ENCODE measurements at regions not wholly inside any gene's neighbourhood (a gene's known extent, or its start where the extent isn't known, plus 50 kb on each side); places are given as distances from the start of the nearest gene placed in this dataset.
A peak's percentile ranks its signal among the peaks of the same experiment; 100 is the strongest.

DNA sequence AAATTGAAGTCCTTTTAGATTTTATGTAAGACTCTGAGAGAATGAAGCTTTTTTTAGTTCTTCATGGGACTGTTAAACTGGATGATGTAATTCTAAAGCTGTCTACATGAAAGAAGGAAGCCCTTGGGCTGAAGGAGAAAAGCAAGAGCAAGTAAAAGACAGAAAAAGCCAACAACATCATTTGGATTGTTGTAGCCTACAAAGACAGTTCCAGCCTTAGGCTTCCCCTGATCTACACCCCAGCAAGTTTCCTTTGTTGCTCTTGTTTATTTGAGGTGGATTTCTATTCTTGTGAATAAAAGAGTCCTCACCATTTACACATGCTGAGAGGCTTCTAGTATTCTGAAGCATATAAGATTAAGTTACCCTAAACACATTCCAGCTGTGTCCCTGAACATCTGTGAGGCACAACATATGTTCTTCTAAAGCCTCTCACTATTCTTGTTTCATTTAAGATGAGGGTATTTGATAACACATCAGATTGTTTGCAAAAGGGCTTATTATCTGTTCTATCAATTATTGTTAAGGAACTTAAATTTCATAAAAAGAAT lies 377.8 kb downstream of the LNPK start:
- ATAC-seq (no peak), DNase-seq (ENCODE audit: low read depth in 1 of 2, low spot score in 1 of 2) (no peak), FAIRE-seq (no peak)
- ChIA-PET POLR2A (no interaction called here), CTCF (no interaction called here)
- Histone ChIP-seq H3K4me1 (no peaks in the 10 kb centered on the region), H3K27ac (no peak overlapping the region), H3K9me3 (no peaks in the 10 kb centered on the region), H3K4me2 (no peak overlapping the region), H3K4me3 (no peak overlapping the region)
- no peak for TF ChIP-seq POLR2AphosphoS2 (conservative IDR thresholded peaks at IDR 0.05; ENCODE audit: low read length)
- TF ChIP-seq ESRRA (IDR thresholded peaks at IDR 0.05; ENCODE audit: borderline replicate concordance, low read length), result no peak
- TF ChIP-seq, protein P1, sequence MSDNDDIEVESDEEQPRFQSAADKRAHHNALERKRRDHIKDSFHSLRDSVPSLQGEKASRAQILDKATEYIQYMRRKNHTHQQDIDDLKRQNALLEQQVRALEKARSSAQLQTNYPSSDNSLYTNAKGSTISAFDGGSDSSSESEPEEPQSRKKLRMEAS (IDR thresholded peaks at IDR 0.05), result no peak
- no peak for TF ChIP-seq BHLHE40 (IDR thresholded peaks at IDR 0.05; ENCODE audit: low read depth, low read length)

DNA sequence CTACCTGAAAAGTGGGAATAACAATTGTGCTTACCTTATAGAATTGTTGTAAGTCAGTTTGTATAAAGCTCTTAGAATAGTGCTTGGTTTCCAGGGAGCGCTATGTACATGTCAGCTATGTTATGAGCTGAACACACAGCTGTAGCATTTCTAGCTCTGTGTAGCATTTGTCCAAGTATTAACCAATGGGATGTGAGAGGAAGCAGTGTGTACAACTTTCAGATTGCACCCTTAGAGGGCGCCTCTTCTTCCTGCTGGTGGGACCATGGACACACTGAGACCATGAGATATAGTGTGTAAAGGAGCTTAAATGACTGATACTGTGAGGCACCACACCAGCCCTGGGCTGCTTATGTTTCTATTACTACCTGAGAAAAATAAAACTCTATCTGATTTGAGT lies 380.2 kb downstream of the LNPK start:
- H3K4me3 ChIP-seq, result no peak overlapping the region
- POLR2A ChIA-PET, result no interaction called here
- H3K9me3 ChIP-seq, result no peaks in the 10 kb centered on the region
- FAIRE-seq (no peak), DNase-seq (ENCODE audit: low read depth in 1 of 2, low spot score in 1 of 2) (no peak), ATAC-seq (peak in 1 of 2 experiments; percentile 57; a peak in 3 of 6 replicates)
- H3K4me1 ChIP-seq, result no peaks in the 10 kb centered on the region
- CTCF ChIA-PET, result interaction anchor here (1.2 kb wide), 1 partner anchor 10 kb away, joined by 3 read pairs; no protein-coding TSS in a partner anchor
- H3K4me2 ChIP-seq, result no peak overlapping the region
- no peak overlapping the region for H3K27ac ChIP-seq
- 0% methylated on average over 2 of the region's 2 CpGs for WGBS (ENCODE audit: missing lambda C conversion rate)
- TF ChIP-seq, protein P2, sequence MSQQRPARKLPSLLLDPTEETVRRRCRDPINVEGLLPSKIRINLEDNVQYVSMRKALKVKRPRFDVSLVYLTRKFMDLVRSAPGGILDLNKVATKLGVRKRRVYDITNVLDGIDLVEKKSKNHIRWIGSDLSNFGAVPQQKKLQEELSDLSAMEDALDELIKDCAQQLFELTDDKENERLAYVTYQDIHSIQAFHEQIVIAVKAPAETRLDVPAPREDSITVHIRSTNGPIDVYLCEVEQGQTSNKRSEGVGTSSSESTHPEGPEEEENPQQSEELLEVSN (IDR thresholded peaks at IDR 0.05; ENCODE audit: borderline replicate concordance, low read depth), result no peak
- TF ChIP-seq, protein P3, sequence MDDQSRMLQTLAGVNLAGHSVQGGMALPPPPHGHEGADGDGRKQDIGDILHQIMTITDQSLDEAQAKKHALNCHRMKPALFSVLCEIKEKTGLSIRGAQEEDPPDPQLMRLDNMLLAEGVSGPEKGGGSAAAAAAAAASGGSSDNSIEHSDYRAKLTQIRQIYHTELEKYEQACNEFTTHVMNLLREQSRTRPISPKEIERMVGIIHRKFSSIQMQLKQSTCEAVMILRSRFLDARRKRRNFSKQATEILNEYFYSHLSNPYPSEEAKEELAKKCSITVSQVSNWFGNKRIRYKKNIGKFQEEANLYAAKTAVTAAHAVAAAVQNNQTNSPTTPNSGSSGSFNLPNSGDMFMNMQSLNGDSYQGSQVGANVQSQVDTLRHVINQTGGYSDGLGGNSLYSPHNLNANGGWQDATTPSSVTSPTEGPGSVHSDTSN (IDR thresholded peaks at IDR 0.05), result no peak
- TF ChIP-seq TFCP2L1 (CRISPR knock-in tag; IDR thresholded peaks at IDR 0.05), result no peak
- no peak for TF ChIP-seq ZFP36 (IDR thresholded peaks at IDR 0.05; ENCODE audit: borderline replicate concordance, partially characterized antibody)
- no peak for TF ChIP-seq FOSL2 (IDR thresholded peaks at IDR 0.05)
- no peak for TF ChIP-seq FOSL2 (CRISPR knock-in tag; IDR thresholded peaks at IDR 0.05)
- TF ChIP-seq KDM1A (IDR thresholded peaks at IDR 0.05; ENCODE audit: low read depth), result no peak
- no peak for TF ChIP-seq JUNB (IDR thresholded peaks at IDR 0.05)
- no peak for TF ChIP-seq EHMT2 (IDR thresholded peaks at IDR 0.05; ENCODE audit: low read depth)
- no peak for TF ChIP-seq NPAS2 (CRISPR knock-in tag; IDR thresholded peaks at IDR 0.05; ENCODE audit: borderline replicate concordance)
- no peak for TF ChIP-seq HOXB5 (CRISPR knock-in tag; IDR thresholded peaks at IDR 0.05)
- no peak for TF ChIP-seq GATA3 (IDR thresholded peaks at IDR 0.05; ENCODE audit: borderline replicate concordance)
- no peak for TF ChIP-seq RARB (CRISPR knock-in tag; IDR thresholded peaks at IDR 0.05)
- TF ChIP-seq KDM5A (IDR thresholded peaks at IDR 0.05), result no peak
- no peak for TF ChIP-seq SMC3 (IDR thresholded peaks at IDR 0.05)
- no peak for TF ChIP-seq RFX5 (IDR thresholded peaks at IDR 0.05)
- TF ChIP-seq, protein P4, sequence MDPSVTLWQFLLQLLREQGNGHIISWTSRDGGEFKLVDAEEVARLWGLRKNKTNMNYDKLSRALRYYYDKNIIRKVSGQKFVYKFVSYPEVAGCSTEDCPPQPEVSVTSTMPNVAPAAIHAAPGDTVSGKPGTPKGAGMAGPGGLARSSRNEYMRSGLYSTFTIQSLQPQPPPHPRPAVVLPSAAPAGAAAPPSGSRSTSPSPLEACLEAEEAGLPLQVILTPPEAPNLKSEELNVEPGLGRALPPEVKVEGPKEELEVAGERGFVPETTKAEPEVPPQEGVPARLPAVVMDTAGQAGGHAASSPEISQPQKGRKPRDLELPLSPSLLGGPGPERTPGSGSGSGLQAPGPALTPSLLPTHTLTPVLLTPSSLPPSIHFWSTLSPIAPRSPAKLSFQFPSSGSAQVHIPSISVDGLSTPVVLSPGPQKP (IDR thresholded peaks at IDR 0.05; ENCODE audit: low read depth, low read length), result no peak

DNA sequence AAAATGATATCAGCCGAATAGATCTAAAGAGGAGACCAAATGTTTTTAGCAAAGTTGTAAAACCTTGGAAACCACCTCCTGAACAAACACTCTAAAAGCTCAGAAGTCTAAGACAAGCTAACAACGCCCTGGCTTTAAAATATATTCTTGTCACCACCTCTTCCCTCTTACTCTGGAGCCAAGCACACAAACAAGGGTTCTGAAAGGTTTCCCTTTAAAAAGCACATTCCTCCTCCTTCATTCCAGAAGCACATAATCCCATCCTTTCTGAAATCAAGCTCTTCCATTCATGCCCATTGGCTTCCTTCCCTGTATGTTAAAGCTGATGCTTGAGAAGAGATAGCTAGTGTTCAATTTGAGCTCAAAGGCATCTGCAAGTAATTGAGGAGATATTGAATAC lies 382.0 kb downstream of the LNPK start:
- no peak for DNase-seq (ENCODE audit: low read depth in 1 of 2, low spot score in 1 of 2)
- FAIRE-seq, result no peak
- ChIA-PET CTCF (interaction anchor here (0.7 kb wide), 1 partner anchor 521 kb away, joined by 3 read pairs; no protein-coding TSS in a partner anchor), POLR2A (no interaction called here)
- H3K9me3 ChIP-seq, result no peaks in the 10 kb centered on the region
- WGBS (ENCODE audit: missing lambda C conversion rate), result 3% methylated on average over 2 of the region's 2 CpGs
- no peak for ATAC-seq
- H3K27ac ChIP-seq, result no peak overlapping the region
- H3K4me3 ChIP-seq, result no peak overlapping the region
- no peaks in the 10 kb centered on the region for H3K4me1 ChIP-seq
- TF ChIP-seq, protein P5, sequence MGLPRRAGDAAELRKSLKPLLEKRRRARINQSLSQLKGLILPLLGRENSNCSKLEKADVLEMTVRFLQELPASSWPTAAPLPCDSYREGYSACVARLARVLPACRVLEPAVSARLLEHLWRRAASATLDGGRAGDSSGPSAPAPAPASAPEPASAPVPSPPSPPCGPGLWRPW (IDR thresholded peaks at IDR 0.05), result no peak
- TF ChIP-seq FOSL2 (IDR thresholded peaks at IDR 0.05) (no peak), FOSL2 (CRISPR knock-in tag; IDR thresholded peaks at IDR 0.05) (no peak), MAZ (IDR thresholded peaks at IDR 0.05; ENCODE audit: borderline replicate concordance, low read depth, low read length) (no peak), TP53 (CRISPR knock-in tag; IDR thresholded peaks at IDR 0.05) (no peak), PHF8 (IDR thresholded peaks at IDR 0.05; ENCODE audit: borderline replicate concordance, low read depth) (no peak)
- no peak overlapping the region for H3K4me2 ChIP-seq
